Lung (tissue), 11 donors: ENCODE measurements at regions not wholly inside any gene's neighbourhood (a gene's known extent, or its start where the extent isn't known, plus 50 kb on each side); places are given as distances from the start of the nearest gene placed in this dataset.

Experiments
- ATAC-seq: fragments of 200-7000 bp; cut with Tn5 transposase; one replicate; pipeline ENCODE4 v1.9.1; 2020; ENCODE audit warnings: moderate number of reproducible peaks; ENCODE audit not compliant: insufficient read depth, low FRiP score
- DNase-seq, 3 donors: peaks; one replicate each; pipeline ENCODE4 v3.0.0-alpha.2; 2013 to 2017
- H3K27ac ChIP-seq, 2 donors: one replicate each; pipeline ENCODE4 v1.5.1; 2013; ENCODE audit warnings: mild to moderate bottlenecking in 2 of 2, moderate library complexity in 2 of 2, control low read depth in 1 of 2, inconsistent platforms in 1 of 2, low read depth in 1 of 2, low read length in 1 of 2
- H3K27me3 ChIP-seq, 3 donors: one replicate each; pipeline ENCODE4 v1.5.1; 2013; ENCODE audit warnings: low read length in 2 of 3; ENCODE audit not compliant: control insufficient read depth in 3 of 3, insufficient read depth in 3 of 3
- H3K36me3 ChIP-seq, 4 donors: one replicate each; pipeline ENCODE4 v1.5.1; 2013; ENCODE audit warnings: low read length in 4 of 4, mild to moderate bottlenecking in 1 of 4, moderate library complexity in 1 of 4; ENCODE audit not compliant: control insufficient read depth in 4 of 4, insufficient read depth in 4 of 4
- H3K4me1 ChIP-seq, 5 donors: one replicate each; pipeline ENCODE4 v1.5.1; 2013; ENCODE audit warnings: low read length in 5 of 5, mild to moderate bottlenecking in 2 of 5, moderate library complexity in 1 of 5; ENCODE audit not compliant: control insufficient read depth in 5 of 5, insufficient read depth in 5 of 5
- H3K4me3 ChIP-seq: one replicate; pipeline ENCODE4 v1.5.1; 2013; ENCODE audit warnings: mild to moderate bottlenecking, control low read depth, moderate library complexity
- H3K9ac ChIP-seq, 2 donors: one replicate each; pipeline ENCODE4 v1.5.1; 2013; ENCODE audit warnings: low read length in 2 of 2, control low read depth in 1 of 2; ENCODE audit not compliant: insufficient read depth in 1 of 2
- H3K9me3 ChIP-seq, 4 donors: one replicate each; pipeline ENCODE4 v1.5.1; 2013; ENCODE audit warnings: low read length in 3 of 4, mild to moderate bottlenecking in 1 of 4, moderate library complexity in 1 of 4; ENCODE audit not compliant: control insufficient read depth in 4 of 4, insufficient read depth in 3 of 4
- CTCF ChIP-seq: IDR thresholded peaks from 2 replicates; pipeline ENCODE4 v1.5.1; 2012; ENCODE audit warnings: mild to moderate bottlenecking; ENCODE audit errors: control extremely low read depth, extremely low read depth
- WGBS, 2 donors: extraction: QIAGEN DNeasy Blood & Tissue Kit; methylation state at CpG; one replicate each; pipeline ENCODE4 v1.1.7; 2013; 5-methylcytosine and 5-hydroxymethylcytosine counted together
- donor health status: control.
- donor health status: control.
- donor health status: Bipolar disorder and iron deficiency.
- donor health status: healthy.
- donor health status: DM: yes; HTN: yes; CAD: no.

GRCh38 chr13:100986571-100986970, 312.0 kb upstream of the TMTC4 start:
- H3K27me3 ChIP-seq: no peaks in the 10 kb centered on the region
- H3K4me1 ChIP-seq: peaks cover 0 to 2% (median 0%) of the 10 kb centered on the region in 5 donors
- H3K9ac ChIP-seq: no peak overlapping the region
- no peak for TF ChIP-seq CTCF
- peaks cover 0 to 7% (median under 1%) of the 10 kb centered on the region in 4 donors for H3K9me3 ChIP-seq
- ATAC-seq (no peak), DNase-seq (no peak)
- 45 to 79% methylated on average over 1 of the region's 1 CpG for WGBS, 2 donors
- no peak overlapping the region for H3K4me3 ChIP-seq
- H3K27ac ChIP-seq: no peak overlapping the region
- H3K36me3 ChIP-seq: no peaks in the 10 kb centered on the region

GRCh38 chr13:100984085-100984705, 309.6 kb upstream of the TMTC4 start:
- no peak for ATAC-seq
- H3K4me1 ChIP-seq: peaks cover 0 to 3% (median 0%) of the 10 kb centered on the region in 5 donors
- H3K9ac ChIP-seq: no peak overlapping the region
- H3K4me3 ChIP-seq: no peak overlapping the region
- H3K27me3 ChIP-seq: no peaks in the 10 kb centered on the region
- no peak overlapping the region for H3K27ac ChIP-seq
- H3K9me3 ChIP-seq: no peaks in the 10 kb centered on the region
- no peaks in the 10 kb centered on the region for H3K36me3 ChIP-seq
- no peak for TF ChIP-seq CTCF
- no peak for DNase-seq
- 42 to 78% methylated on average over 3 of the region's 3 CpGs for WGBS, 2 donors

- peaks cover 0 to 3% (median 0%) of the 10 kb centered on the region in 5 donors for H3K4me1 ChIP-seq
- TF ChIP-seq CTCF: no peak
- DNase-seq: no peak
- no peak overlapping the region for H3K9ac ChIP-seq
- H3K36me3 ChIP-seq: no peaks in the 10 kb centered on the region
- no peak overlapping the region for H3K4me3 ChIP-seq
- no peaks in the 10 kb centered on the region for H3K27me3 ChIP-seq
- WGBS, 2 donors: 90 to 94% methylated on average over 6 of the region's 6 CpGs
- no peak for ATAC-seq
- no peaks in the 10 kb centered on the region for H3K9me3 ChIP-seq
- no peak overlapping the region for H3K27ac ChIP-seq
Measured at GRCh38 chr13:100983111-100983510, 308.5 kb upstream of the TMTC4 start.

- Histone ChIP-seq H3K4me3 (no peak overlapping the region), H3K9ac (no peak overlapping the region), H3K27me3 (no peaks in the 10 kb centered on the region), H3K36me3 (no peaks in the 10 kb centered on the region), H3K9me3 (no peaks in the 10 kb centered on the region), H3K4me1 (peaks cover 0 to 1% (median 0%) of the 10 kb centered on the region in 5 donors), H3K27ac (no peak overlapping the region)
- no peak for ATAC-seq
- DNase-seq: no peak
- TF ChIP-seq CTCF: no peak
Measured at GRCh38 chr13:100980171-100980570, 305.6 kb upstream of the TMTC4 start.
